GM19328 (cell line): ENCODE measurements at regions not wholly inside any gene's neighbourhood (a gene's known extent, or its start where the extent isn't known, plus 50 kb on each side); places are given as distances from the start of the nearest gene placed in this dataset.

ENCODE experiments used
- ATAC-seq: cut with Tn5 transposase; IDR thresholded peaks from one replicate; pipeline ENCODE4 v1.9.1; 2021; ENCODE audit warnings: mild to moderate bottlenecking, moderate library complexity; ENCODE audit not compliant: unreplicated experiment

GRCh38 chr9:108565651-108566378 lies 290.0 kb downstream of the ACTL7B start:
- ATAC-seq = no peak

GRCh38 chr9:108562176-108562575 lies 293.6 kb downstream of the ACTL7B start:
- no peak for ATAC-seq

GRCh38 chr9:108559432-108559831 lies 296.4 kb downstream of the ACTL7B start:
- no peak for ATAC-seq

GRCh38 chr9:108554831-108555230 lies 301.0 kb downstream of the ACTL7B start:
- no peak for ATAC-seq

GRCh38 chr9:108553111-108553635 lies 302.6 kb downstream of the ACTL7B start:
- ATAC-seq = no peak

- ATAC-seq = no peak
Measured at GRCh38 chr9:108552459-108553040, 303.2 kb downstream of the ACTL7B start.

- no peak for ATAC-seq
Measured at GRCh38 chr9:108551030-108551841, 304.6 kb downstream of the ACTL7B start.

GRCh38 chr9:108550106-108550505 lies 305.7 kb downstream of the ACTL7B start:
- no peak for ATAC-seq

GRCh38 chr9:108549184-108549583 lies 306.6 kb downstream of the ACTL7B start:
- ATAC-seq = no peak

GRCh38 chr9:108547411-108548135 lies 308.2 kb downstream of the ACTL7B start:
- no peak for ATAC-seq

GRCh38 chr9:108546215-108546614 lies 309.6 kb downstream of the ACTL7B start:
- ATAC-seq = no peak

- ATAC-seq = no peak
Measured at GRCh38 chr9:108545436-108545835, 310.4 kb downstream of the ACTL7B start.

- no peak for ATAC-seq
Measured at GRCh38 chr9:108544866-108545265, 310.9 kb downstream of the ACTL7B start.

- no peak for ATAC-seq
Measured at GRCh38 chr9:108543251-108543778, 312.5 kb downstream of the ACTL7B start.

- ATAC-seq = no peak
Measured at GRCh38 chr9:108537756-108538155, 318.0 kb downstream of the ACTL7B start.

- no peak for ATAC-seq
Measured at GRCh38 chr9:108536836-108537601, 318.8 kb downstream of the ACTL7B start.

- no peak for ATAC-seq
Measured at GRCh38 chr9:108535526-108535925, 320.3 kb downstream of the ACTL7B start.

GRCh38 chr9:108534741-108535140 lies 321.0 kb downstream of the ACTL7B start:
- no peak for ATAC-seq

GRCh38 chr9:108530141-108530540 lies 325.6 kb downstream of the ACTL7B start:
- no peak for ATAC-seq

- no peak for ATAC-seq
Measured at GRCh38 chr9:108528231-108528630, 327.6 kb downstream of the ACTL7B start.
